Endothelial cell of umbilical vein (primary cell): ENCODE measurements at regions not wholly inside any gene's neighbourhood (a gene's known extent, or its start where the extent isn't known, plus 50 kb on each side); places are given as distances from the start of the nearest gene placed in this dataset.
"Not testable (repeated sequence)": the region's sequence is repeated elsewhere in the genome, so short reads cannot be mapped to it uniquely, and the experiment has no call there.

Source experiments
- BruUV-seq: library from RNA; stranded (reverse); fragments of 400-500 nt; replicated peaks from 2 replicates; lab custom pipeline; 2021; lab: Mats Ljungman, UMichigan
- CTCF ChIA-PET: fragments of 300-600, 350-600 bp; sonication (Branson Sonifier 250); formaldehyde crosslinking; loops from one replicate; lab custom pipeline; 2021; ENCODE audit warnings: antibody characterized with exemption, inconsistent platforms; lab: Charles Lee
- POLR2A ChIA-PET: fragments of 300-600, 350-600 bp; sonication (Branson Sonifier 250); formaldehyde crosslinking; loops from one replicate; lab custom pipeline; 2021; ENCODE audit warnings: antibody characterized with exemption, inconsistent platforms; lab: Charles Lee
- DNase-seq: peaks from one replicate; pipeline ENCODE4 v3.0.0-alpha.2; 2011; ENCODE audit warnings: low read depth, low spot score
- FAIRE-seq: peaks from 2 replicates; lab custom pipeline; 2011; peaks lifted over from hg19 to GRCh38; lab: Jason Lieb, UNC
- H2AFZ ChIP-seq: 2 replicates; pipeline ENCODE4 v1.6.0; 2012; ENCODE audit warnings: low read depth, low read length, control low read depth, inconsistent platforms
- H3K27ac ChIP-seq: 2 replicates; pipeline ENCODE4 v1.5.1; 2011; ENCODE audit warnings: low read depth, mild to moderate bottlenecking, control low read depth, low read length, moderate library complexity; ENCODE audit not compliant: insufficient read depth
- H3K27me3 ChIP-seq, 2 experiments: 2 replicates each; pipeline versions ENCODE4 v1.6.0 to v1.6.1; 2011; ENCODE audit warnings: low read length in 2 of 2, mixed read lengths in 1 of 2; ENCODE audit not compliant: control insufficient read depth in 2 of 2, insufficient read depth in 2 of 2
- H3K36me3 ChIP-seq, 2 experiments: 2 replicates in 1 of 2; 3 replicates in 1 of 2; pipeline ENCODE4 v1.5.1; 2011; ENCODE audit warnings: low read length in 2 of 2, mild to moderate bottlenecking in 1 of 2, moderate library complexity in 1 of 2; ENCODE audit not compliant: control insufficient read depth in 2 of 2, insufficient read depth in 2 of 2; ENCODE audit errors: extremely low read depth in 1 of 2
- H3K4me1 ChIP-seq: 3 replicates; pipeline ENCODE4 v1.5.1; 2011; ENCODE audit warnings: mild to moderate bottlenecking, low read length; ENCODE audit not compliant: control insufficient read depth, insufficient read depth; ENCODE audit errors: extremely low read depth
- H3K4me2 ChIP-seq: 2 replicates; pipeline ENCODE4 v1.6.1; 2011; ENCODE audit warnings: low read length, control low read depth, mixed read lengths; ENCODE audit not compliant: insufficient read depth
- H3K4me3 ChIP-seq, 3 experiments: fragments of 200-600 bp in 1 of 3; sonication (generic), shearing (Covaris generic) in 1 of 3; replicated peaks in 1 of 3; 2 replicates each; pipeline ENCODE4 v1.5.1; 2011 to 2016; ENCODE audit warnings: control low read depth in 3 of 3, low read length in 3 of 3, mild to moderate bottlenecking in 2 of 3, inconsistent platforms in 1 of 3, low read depth in 1 of 3, moderate library complexity in 1 of 3; ENCODE audit not compliant: insufficient read depth in 1 of 3
- H3K79me2 ChIP-seq: 2 replicates; pipeline ENCODE4 v1.6.0; 2012; ENCODE audit warnings: low read length, inconsistent platforms; ENCODE audit not compliant: control insufficient read depth, insufficient read depth
- H3K9ac ChIP-seq: replicated peaks from 2 replicates; pipeline ENCODE3; 2011; ENCODE audit warnings: low read length, control low read depth; ENCODE audit not compliant: insufficient read depth; ENCODE audit errors: extremely low read depth
- H3K9me1 ChIP-seq: replicated peaks from 3 replicates; pipeline ENCODE4 v1.6.0; 2011; ENCODE audit warnings: mild to moderate bottlenecking, low read length; ENCODE audit not compliant: control insufficient read depth, insufficient read depth; ENCODE audit errors: extremely low read depth
- H3K9me3 ChIP-seq: replicated peaks from 2 replicates; pipeline ENCODE4 v1.5.1; 2012; ENCODE audit warnings: low read length, inconsistent platforms; ENCODE audit not compliant: control insufficient read depth, insufficient read depth
- H4K20me1 ChIP-seq: replicated peaks from 2 replicates; pipeline ENCODE3; 2011; ENCODE audit warnings: mild to moderate bottlenecking, low read length; ENCODE audit not compliant: control insufficient read depth, insufficient read depth; ENCODE audit errors: extremely low read depth
- FOS ChIP-seq: IDR thresholded peaks from 2 replicates; pipeline ENCODE4 v1.6.1; 2011; ENCODE audit warnings: mild to moderate bottlenecking, low read length, moderate library complexity, borderline replicate concordance; ENCODE audit not compliant: insufficient read depth
- GATA2 ChIP-seq: IDR thresholded peaks from 2 replicates; pipeline ENCODE4 v1.7.0; 2011; ENCODE audit warnings: low read depth, mild to moderate bottlenecking, moderate library complexity, mixed read lengths, low read length; ENCODE audit not compliant: insufficient read length, insufficient read depth
- MYC ChIP-seq: IDR thresholded peaks from one replicate; pipeline ENCODE4 v1.6.1; 2011; ENCODE audit warnings: mild to moderate bottlenecking, low read depth, low read length
- dilution Hi-C: fragments of 300-500 bp; cut with MboI; formaldehyde crosslinking; loops from one replicate; pipeline ENCODE4 v1.15.0; 2019; ENCODE audit warnings: low sequenced_read_pairs; ENCODE audit not compliant: extremely low pct_ligation_motif_present
- intact Hi-C: fragments of 100-400 bp; cut with micrococcal nuclease; formaldehyde crosslinking; loops from one replicate; pipeline ENCODE4 v1.10.0; 2022

GRCh38 chr12:25705261-25705660, 152.2 kb upstream of the LMNTD1 start:
- H3K4me2 ChIP-seq = no peak overlapping the region
- TF ChIP-seq MYC = no peak
- TF ChIP-seq GATA2 = peak; percentile 23
- no peak for TF ChIP-seq FOS
- dilution Hi-C loops (no loop called here), intact Hi-C loops (no loop called here)
- ChIA-PET CTCF (interaction anchor here (3.0 kb wide), 1 partner anchor 11 kb away, joined by 17 read pairs; no protein-coding TSS in a partner anchor), POLR2A (no interaction called here)
- H2AFZ ChIP-seq = no peak overlapping the region
- no peak for DNase-seq
- no peaks in the 10 kb centered on the region for H3K9me1 ChIP-seq
- no peaks in the 10 kb centered on the region for H3K79me2 ChIP-seq
- no peak overlapping the region for H3K9ac ChIP-seq
- no peaks in the 10 kb centered on the region for H3K36me3 ChIP-seq
- FAIRE-seq = no peak
- H3K4me3 ChIP-seq = no peak overlapping the region
- no peak overlapping the region for H3K27ac ChIP-seq
- H3K27me3 ChIP-seq = no peaks in the 10 kb centered on the region
- BruUV-seq = no TSS peak
- no peaks in the 10 kb centered on the region for H4K20me1 ChIP-seq
- H3K9me3 ChIP-seq = no peaks in the 10 kb centered on the region
- peaks cover 5% of the 10 kb centered on the region for H3K4me1 ChIP-seq

DNA sequence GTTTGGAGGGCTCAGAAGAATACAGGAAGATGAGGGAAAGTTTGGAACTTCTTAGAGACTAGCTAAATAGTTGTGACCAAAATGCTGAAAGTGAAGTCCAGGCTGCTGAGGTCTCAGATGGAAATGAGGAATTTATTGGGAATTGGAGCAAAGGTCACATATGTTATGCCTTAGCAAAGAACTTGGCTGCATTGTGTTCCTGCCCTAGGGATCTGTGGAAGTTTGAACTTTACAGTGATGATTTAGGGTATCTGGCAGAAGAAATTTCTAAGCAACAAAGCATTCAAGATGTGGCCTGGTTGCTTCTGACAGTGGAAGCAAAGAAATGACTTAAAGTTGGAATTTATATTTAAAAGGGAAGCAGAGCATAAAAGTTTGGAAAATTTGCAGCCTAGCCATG, 153.6 kb upstream of the LMNTD1 start:
- H2AFZ ChIP-seq, H3K9me1 ChIP-seq, H3K9me3 ChIP-seq, DNase-seq, POLR2A ChIA-PET, dilution Hi-C loops, H4K20me1 ChIP-seq, H3K4me3 ChIP-seq, H3K4me2 ChIP-seq, H3K9ac ChIP-seq, H3K79me2 ChIP-seq, H3K36me3 ChIP-seq, H3K4me1 ChIP-seq, FAIRE-seq, BruUV-seq, H3K27me3 ChIP-seq, intact Hi-C loops, H3K27ac ChIP-seq: not testable (repeated sequence)
- CTCF ChIA-PET = interaction anchor here (3.0 kb wide), 1 partner anchor 12 kb away, joined by 17 read pairs; no protein-coding TSS in a partner anchor
